Fibroblast of skin of scalp (primary cell): ENCODE measurements at regions not wholly inside any gene's neighbourhood (a gene's known extent, or its start where the extent isn't known, plus 50 kb on each side); places are given as distances from the start of the nearest gene placed in this dataset.
"Not testable (repeated sequence)": the region's sequence is repeated elsewhere in the genome, so short reads cannot be mapped to it uniquely, and the experiment has no call there.

Experiments used
- DNase-seq: peaks from one replicate; pipeline ENCODE4 v3.0.0-alpha.2; 2013

DNA sequence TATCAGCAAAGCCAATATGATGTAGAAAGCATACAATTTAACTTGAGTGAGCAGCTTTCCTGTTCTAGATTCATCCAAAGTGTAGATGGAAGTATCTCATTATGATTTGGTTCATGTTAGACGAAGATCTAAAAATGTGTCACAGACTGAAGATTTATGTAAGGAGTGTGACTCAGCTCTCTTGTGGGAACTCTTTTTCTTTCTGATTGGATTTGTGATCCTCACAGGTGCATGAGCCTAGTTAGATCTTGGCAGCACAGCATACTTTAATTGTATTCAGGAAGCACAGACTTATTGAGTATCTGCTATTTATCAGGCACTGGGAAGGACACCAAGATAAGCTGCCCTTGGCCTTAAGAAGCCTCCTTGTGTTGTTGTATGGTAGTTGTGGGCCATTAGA lies 147.1 kb downstream of the C11orf91 start:
- no peak for DNase-seq

DNA sequence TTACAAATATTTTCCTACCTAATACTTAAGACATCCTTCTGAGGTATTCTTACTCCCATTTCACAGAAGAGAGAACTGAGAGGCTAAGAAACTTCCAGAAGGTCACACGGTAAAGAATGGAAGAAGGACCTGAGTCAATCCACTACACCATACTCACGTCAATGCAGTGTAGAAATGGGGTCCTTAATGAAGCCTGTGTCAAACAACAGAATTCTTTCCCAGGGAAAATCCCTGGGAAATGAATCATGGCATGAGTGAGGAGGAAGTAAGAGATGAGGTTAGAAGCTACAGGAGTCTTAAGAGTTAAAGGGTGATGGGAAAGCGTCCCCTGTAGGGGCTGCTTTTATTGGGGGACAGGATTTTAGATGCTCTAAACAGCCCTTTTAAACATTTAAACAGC lies 147.9 kb downstream of the C11orf91 start:
- DNase-seq, result peak; percentile 45

DNA sequence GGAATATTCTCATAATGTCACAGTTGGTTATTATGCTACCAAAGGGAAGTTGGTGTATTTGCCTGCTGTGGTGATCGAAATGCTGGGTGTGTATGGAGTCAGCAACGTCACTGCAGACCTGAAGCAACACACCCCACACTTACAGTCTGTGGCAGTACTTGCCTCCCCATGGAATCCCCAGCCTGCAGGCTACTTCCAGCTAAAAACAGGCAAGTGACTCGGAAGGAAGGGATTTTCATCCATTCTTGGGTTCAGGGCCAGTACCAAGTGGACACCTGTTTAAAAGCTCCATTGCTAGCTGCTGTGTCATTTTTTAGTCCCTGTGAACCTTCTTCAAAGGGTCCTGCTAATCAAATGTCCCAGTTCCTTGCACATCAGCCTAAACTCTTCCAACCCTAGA lies 149.6 kb downstream of the C11orf91 start:
- DNase-seq, result no peak

DNA sequence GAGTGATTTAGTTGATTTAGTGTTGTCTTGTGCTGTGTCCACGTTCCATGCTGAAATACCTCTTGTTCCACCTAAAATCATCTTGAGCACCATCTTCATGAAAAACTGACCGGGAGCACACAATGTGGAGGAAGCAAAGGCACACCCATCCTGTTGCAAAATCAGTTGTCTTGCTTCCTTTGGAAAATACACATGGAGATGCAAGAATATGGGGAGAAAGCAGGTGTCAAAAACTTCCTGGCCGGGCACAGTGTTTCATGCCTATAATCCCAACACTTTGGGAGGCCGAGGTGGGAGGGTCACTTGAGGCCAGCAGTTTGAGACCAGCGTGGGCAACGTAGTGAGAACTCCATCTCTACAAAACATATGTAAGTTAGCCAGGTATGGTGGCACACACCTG lies 151.1 kb downstream of the C11orf91 start:
- DNase-seq, result no peak

DNA sequence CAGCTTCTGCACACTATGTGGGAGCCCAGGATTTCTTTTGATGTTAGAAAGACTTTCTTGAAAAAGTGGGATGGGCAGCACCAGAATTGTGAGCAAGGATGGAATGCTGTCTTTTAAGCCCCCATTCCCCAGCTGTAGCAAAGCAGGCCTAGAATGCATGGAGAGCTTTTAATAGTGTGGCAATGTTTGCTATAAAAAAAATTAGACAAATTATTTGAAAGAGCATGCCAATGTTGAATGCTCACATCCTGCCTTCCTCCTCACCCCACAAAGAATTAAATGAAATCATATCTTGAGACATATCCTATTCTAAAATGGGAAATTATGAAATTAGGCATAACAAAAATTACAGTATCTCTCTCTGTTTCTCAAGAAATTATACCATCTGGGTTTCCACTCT lies 154.7 kb downstream of the C11orf91 start:
- peak; percentile 82 for DNase-seq

DNA sequence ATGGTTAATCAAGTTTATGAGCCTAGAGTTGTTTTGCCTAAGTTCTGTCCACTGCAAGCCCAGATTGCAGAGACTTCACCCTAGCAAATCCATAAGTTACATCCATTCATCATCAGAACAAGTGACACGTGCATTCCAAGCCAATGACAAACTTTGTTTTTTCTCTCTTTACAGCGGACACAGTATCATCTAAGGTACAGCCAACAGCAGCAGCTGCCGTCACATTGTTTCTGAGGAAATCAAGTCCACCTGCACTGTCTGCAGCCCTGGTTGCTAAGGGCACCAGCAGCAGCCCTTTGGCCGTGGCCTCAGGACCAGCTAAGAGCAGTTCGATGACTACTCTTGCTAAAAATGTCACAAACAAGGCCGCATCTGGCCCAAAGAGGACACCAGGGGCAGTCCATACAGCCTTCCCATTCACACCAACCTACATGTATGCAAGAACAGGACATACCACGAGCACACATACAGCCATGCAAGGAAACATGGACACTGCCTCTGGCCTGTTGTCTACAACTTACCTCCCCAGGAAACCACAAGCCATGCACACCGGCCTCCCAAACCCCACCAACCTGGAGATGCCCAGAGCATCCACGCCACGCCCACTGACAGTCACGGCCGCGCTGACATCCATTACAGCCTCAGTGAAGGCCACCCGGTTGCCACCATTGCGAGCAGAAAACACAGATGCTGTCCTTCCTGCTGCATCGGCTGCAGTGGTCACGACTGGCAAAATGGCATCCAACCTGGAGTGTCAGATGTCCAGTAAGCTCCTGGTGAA lies 155.8 kb downstream of the C11orf91 start:
- no peak for DNase-seq

DNA sequence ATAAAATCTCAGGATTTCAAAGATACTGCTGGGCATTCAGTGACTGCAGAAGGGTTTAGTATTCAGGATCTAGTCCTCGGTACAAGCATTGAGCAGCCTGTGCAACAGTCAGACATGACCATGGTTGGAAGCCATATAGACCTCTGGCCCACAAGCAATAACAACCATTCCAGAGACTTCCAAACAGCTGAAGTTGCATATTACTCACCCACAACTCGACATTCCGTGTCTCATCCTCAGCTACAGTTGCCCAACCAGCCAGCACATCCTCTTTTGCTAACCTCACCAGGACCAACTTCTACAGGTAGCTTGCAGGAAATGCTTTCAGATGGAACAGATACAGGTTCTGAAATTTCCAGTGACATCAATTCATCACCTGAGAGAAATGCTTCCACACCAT lies 156.8 kb downstream of the C11orf91 start:
- DNase-seq, result peak; percentile 43

DNA sequence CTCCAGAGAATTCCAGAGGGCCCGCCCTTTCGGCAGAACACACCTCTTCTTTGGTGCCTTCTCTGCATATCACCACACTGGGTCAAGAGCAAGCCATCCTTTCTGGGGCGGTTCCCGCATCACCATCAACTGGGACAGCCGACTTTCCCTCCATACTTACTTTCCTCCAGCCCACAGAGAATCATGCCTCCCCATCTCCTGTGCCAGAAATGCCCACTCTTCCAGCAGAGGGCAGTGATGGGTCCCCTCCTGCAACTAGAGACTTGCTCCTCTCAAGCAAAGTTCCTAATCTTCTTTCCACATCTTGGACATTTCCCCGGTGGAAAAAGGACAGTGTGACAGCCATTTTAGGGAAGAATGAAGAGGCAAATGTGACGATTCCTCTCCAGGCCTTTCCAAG lies 157.7 kb downstream of the C11orf91 start:
- peak; percentile 54 for DNase-seq

DNA sequence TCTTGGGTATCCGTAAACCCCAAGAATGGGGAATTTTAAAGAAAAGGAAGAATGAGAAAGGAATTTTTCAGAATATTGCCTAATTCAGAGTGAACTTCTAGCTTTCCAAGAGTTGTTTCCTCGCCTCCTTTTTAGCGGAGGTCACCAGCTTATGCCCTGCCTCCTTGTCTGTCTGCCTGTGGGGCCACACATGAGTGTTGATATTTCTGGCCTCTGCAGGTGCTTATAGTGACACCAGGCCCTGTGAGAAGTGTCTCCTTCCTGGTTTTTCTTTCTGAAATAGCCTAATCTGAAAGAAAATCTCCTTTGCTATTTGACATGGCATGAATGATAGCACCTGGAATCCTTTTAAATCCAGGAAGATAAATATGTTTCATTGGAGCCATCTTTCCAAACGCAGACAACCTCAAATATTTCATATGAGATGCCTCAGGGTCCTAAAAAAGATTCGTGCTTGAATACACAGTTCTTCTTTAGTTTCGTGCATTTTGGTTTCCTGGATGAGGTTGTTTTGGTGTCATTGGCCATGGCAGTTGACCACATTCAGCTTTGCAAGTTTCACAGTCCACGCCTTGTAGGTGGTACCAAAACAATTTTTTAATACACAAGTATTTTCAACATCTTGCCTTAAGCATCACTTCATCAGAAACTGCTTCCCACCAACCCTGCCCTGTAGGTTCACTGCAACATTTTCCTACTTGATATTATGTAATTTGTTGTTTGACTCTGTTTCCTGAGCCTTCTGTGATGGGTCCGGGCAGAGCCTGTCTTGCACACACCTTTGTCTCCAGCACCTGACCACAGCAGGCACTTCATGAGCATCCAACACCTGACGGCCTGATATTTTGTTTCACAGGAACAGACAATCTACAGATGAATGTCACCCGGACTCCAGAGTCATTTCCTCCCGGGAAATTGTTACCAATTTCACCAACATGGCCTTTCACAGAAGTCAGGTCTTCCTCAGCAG lies 159.4 kb downstream of the C11orf91 start:
- no peak for DNase-seq

DNA sequence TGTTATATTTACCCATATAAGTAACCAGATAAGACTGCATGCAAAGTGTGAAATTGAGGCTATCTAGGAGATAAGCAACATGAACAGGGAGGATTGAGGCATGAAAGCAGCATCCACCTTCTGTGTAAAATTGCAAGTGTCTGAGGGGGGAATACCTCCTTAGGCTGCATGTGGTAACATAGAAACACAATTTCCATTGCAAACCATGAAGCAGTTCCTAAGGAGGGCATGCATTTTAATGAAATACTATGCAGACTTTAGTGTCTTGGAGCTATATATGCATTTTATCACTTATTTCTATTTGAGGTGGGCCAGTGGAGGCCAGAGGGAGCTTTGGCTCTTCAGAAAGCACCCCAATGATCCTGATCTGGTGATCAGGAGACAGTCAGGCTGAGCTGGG lies 160.2 kb downstream of the C11orf91 start:
- no peak for DNase-seq

DNA sequence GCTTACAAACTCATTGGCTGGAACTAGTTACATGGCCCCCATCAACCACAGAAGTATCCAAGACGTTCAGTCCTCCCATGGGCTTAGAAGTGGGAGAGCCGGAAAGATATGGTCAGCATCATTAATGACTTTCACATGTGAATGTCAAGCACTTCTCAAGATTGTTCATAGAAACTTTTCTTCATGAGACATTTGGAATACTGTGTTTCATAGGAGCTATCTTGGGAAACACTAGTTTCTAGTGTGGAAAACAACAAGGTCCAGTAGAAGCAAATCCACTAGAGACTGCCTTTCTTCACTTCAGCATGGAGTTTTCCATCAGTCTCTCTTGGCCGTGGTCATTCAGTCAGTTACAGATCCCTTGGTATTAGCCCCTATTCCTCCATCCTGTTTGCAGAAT lies 160.9 kb downstream of the C11orf91 start:
- no peak for DNase-seq

DNA sequence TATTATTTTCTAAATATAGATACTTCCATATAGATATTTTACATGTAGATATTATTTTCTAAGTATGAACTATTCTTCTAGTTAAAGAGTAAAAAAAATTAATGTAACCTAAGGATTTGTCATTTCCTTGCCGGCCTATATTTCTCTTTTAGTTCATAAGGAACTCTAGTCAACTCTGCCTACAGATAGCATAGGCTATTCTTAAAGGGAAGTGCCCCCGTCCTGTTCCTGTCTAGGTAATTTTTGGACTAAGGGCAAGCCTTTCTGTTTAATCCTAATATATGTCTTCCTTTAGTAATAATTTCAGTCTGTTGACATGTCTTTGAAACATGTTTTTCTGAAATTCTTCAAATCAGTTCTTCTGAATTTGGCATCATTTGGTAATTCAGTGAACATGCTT lies 161.9 kb downstream of the C11orf91 start:
- DNase-seq, result no peak

DNA sequence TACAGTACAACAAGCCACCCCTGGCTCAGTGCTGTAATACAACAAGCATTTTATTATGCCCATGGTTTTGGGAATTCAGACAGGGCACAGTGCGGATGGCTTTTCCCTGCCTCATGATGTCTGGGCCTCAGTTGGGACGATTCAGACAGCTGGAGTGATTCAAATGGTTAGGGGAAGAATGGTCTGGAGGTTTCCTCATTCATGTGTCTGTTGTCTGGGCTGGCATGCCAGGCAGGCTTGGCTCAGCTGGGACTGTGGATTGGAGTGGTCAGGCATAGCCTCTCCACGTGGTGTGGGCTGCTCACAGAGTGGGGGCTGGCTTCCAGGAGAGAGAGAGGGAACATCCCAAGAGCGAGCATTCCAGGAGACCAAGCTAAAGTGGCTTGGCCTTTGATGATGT lies 164.4 kb downstream of the C11orf91 start:
- no peak for DNase-seq

DNA sequence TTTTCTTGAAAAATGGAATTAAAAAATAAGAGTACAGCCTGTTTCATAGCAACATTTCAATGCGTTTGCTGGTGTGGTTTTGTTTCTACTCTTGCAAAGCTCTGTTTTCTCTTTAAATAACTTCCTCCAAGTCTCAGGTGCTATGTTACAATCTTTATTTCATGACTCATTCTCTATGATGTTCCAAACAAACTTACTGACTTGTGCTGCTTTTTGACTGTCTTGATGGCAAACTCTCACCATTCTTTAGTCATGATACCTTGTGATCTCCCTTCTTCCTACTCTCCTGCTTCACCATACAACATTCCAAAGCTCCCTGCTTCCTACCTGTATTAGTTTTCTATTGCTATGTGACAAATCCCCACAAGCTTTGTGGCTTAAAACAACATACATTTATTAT lies 166.1 kb downstream of the C11orf91 start:
- no peak for DNase-seq

DNA sequence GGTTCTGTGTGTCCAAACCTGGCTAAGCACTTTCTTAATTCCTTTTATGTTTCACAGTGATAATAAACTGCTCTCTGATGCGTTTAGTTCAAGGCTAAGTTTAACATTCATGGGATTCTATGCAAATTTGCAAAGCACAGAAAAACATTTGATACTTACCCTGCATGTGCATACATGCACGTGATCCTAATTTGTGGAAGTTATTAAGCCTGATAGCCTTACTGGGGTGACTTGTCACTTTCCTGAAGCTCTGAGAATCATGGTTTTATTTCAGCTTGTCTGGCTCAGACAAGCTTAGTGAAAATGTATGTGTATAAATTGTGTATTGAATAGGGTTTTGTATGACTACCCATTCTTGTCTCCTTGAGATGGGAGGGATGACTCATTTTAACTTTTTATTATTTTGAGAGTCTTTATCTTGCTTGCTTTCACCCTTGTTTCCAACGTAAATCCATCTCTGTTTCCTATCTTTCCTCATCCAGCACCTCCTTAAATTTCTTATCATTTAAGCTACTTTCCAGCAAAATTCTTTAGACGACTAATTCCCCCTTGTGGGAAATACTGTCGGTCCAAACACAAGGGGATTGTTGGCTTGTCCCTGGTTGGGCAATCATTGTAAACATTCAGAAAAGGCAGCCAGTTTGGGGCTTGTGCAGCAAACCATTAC lies 167.1 kb downstream of the C11orf91 start:
- DNase-seq, result no peak

DNA sequence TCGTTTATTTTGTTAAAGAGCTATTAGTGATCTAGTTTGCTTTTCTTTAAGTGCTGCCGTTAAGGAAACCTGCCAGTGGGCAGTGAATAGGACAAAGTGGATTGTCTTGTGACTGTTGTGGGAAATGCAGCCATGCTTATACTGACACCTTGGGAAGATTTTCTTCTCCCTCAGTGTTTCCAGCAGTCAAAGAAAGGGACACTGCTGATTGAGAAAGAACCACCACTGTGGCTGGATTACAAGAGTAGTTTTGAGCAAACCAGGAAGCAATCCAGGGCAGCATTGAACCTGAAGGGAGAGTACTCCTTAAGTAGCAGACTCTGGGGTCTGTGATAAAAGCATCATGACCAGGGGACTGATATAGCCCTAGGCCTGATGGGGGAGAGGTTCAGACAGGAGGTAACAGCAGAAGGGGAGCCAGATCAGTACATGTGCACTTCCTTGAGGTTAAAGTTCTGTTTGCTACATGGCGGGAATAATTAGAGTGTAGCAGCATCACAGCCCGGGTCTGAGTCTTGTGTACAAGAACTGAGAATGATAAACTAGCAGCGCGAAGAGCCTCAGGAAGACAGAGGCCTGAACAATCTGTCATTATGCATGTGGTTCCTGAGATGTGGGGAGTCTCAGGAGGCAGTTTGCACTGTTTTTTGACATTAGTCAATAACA lies 167.8 kb downstream of the C11orf91 start:
- DNase-seq, result no peak

DNA sequence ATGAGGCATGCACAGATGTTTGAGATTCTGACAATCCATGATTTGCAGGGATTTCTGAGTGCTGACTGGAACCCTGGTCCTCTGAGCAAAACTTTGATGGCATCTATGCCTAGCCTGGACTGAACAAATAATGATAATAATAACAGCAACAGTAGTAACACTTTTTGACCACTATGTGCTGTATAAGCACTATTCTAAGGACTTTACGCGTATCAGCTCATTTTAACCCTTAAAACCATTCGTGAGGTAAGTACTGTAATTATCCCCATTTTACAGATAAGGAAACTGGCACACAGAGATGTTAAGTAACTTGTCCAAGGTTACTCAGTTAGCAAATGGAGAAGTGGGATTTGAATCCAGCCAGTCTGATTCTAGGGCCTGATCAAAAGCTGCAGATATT lies 168.4 kb downstream of the C11orf91 start:
- DNase-seq, result no peak

DNA sequence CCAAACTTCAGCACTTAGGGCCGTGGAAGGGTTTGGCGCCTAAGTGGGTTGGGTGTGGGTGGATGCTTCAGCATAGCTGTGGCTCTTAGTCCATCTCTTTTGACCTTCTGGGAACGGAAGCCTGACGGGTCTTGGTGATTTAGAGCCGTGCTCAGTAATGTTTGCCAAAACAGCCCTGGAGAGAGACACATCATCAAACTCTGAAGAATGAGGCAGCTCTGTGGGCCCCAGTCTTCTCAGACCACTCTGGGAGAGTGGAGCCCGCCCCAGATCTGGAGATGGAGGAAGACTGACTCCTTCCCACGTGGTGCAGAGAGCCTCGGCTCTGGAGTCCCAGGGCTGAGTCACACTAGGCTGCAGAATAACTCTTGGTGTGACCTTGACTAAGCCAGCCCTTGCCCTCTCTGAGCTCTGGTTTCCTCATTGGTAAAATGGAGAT lies 168.9 kb downstream of the C11orf91 start:
- peak; percentile 69 for DNase-seq

DNA sequence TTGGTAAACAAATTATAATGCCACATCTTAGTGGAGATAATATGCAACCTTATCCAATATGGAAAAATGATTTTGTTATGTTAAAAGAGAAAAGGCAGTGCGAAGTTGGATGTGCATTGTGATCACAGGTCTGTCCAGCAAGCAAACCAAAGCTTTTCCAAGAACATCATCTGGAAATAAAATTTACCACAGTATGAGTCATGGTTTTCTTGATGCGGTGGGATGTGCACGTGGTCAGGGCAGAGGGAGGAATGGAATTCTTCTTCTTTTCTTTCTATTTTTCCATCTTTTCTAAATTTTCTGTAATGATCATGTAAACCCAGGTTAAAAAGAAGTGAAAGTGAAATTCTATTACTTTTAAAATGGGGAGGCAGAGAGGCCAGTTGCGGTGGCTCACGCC lies 169.8 kb downstream of the C11orf91 start:
- peak; percentile 69 for DNase-seq

DNA sequence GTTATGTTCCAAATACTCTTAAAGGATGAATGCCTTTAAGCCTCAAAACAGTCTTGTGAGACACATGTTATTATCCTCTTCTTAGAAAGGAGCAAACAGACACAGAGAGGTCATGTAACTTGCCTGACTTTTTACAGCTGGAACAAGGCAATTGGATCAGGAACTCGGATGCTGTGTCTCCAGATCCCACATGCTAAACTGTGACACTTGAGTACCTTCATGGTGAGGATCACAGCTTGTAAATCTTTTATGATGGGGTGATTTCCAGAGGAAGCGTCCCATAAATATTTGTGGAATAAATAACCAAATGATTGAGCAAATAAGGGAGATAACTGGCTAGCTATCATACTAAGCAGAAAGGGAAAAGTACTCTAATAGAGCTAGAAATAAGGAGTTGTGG lies 171.2 kb downstream of the C11orf91 start:
- no peak for DNase-seq

DNA sequence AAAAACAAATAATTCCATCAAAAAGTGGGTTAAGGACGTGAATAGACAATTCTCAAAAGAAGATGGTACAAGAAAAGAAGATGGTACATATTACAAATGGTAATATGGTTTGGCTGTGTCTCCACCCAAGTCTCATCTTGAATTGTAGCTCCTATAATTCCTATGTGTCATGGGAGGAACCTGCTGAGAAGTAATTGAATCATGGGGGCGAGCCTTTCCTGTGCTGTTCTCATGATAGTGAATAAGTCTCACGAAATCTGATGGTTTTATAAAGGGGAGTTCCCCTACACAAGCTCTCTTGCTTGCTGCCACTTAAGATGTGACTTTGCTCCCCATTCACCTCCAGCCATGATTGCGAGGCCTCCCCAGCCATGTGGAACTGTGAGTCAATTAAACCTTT lies 172.9 kb downstream of the C11orf91 start:
- not testable (repeated sequence) for DNase-seq

DNA sequence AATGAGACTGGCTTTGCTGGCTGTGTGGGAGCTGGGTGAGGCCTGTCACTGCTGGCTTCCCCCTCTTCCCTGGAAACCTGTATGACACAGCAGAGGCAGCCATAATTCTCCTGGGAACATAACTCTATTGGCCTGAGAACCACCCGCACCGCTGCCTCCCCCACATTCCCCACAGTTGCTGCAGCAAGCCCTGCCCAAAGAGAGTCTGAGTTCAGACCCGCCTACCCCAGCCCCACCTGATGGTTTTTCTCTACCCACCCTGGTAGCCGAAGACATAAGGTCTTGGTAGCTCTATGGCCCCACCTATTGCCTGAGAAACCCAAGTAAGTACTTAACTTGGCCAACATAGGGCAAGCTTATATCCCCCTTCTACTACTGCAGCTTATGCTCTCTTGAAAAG lies 174.8 kb downstream of the C11orf91 start:
- DNase-seq, result no peak

DNA sequence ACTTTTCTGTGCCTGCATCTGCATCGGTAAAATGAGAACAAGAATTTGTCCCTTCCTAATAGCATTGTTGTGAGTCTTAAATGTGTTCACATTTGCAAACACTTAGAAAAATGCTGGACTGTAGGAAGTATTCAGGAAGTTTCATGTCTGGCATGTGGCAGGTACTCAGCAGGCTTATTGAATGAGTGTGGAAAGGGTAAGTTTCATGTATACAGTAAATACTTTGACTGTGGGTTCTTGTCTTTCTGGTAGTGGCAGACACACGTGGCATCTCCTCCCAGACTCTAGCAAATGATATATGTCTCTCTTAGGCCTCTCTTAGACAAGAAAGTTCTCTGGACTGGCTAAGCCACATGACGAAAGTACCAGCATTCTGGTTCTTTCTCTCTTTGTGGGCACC lies 179.2 kb downstream of the C11orf91 start:
- no peak for DNase-seq
